HepG2 (cell line): ENCODE measurements at regions not wholly inside any gene's neighbourhood (a gene's known extent, or its start where the extent isn't known, plus 50 kb on each side); places are given as distances from the start of the nearest gene placed in this dataset.

Experiments
- BCL6 ChIP-seq: IDR thresholded peaks from 2 replicates; pipeline ENCODE4 v1.6.1; 2016; ENCODE audit warnings: missing genetic modification reagents, missing compliant biosample characterization
- GZF1 ChIP-seq: sonication (generic); formaldehyde crosslinking; IDR thresholded peaks from 2 replicates; pipeline ENCODE4 v1.5.1; 2020; ENCODE audit warnings: mild to moderate bottlenecking, missing genetic modification reagents
- HNF4A ChIP-seq: sonication (generic); formaldehyde crosslinking; IDR thresholded peaks from 2 replicates; pipeline ENCODE4 v1.4.0; 2020; ENCODE audit warnings: missing genetic modification reagents
- TMF1 ChIP-seq: sonication (generic); formaldehyde crosslinking; IDR thresholded peaks from 2 replicates; pipeline ENCODE4 v1.8.1; 2022; ENCODE audit warnings: low read depth, missing genetic modification reagents
- ZKSCAN5 ChIP-seq: sonication (generic); formaldehyde crosslinking; IDR thresholded peaks from 2 replicates; pipeline ENCODE4 v1.5.1; 2020; ENCODE audit warnings: mild to moderate bottlenecking, missing genetic modification reagents
- ZNF549 ChIP-seq: sonication (generic); formaldehyde crosslinking; IDR thresholded peaks from 2 replicates; pipeline ENCODE4 v1.5.0; 2020; ENCODE audit warnings: missing genetic modification reagents
- ZNF687 ChIP-seq: sonication (generic); formaldehyde crosslinking; IDR thresholded peaks from 2 replicates; pipeline ENCODE4 v1.5.1; 2020; ENCODE audit warnings: mild to moderate bottlenecking, missing genetic modification reagents, moderate library complexity
- ZNF781 ChIP-seq: sonication (generic); formaldehyde crosslinking; IDR thresholded peaks from 2 replicates; pipeline ENCODE4 v1.5.1; 2020; ENCODE audit warnings: borderline replicate concordance, mild to moderate bottlenecking, missing genetic modification reagents; ENCODE audit errors: not compliant biosample characterization
- ZNF790 ChIP-seq: sonication (generic); formaldehyde crosslinking; IDR thresholded peaks from 2 replicates; pipeline ENCODE4 v1.8.0; 2022; ENCODE audit warnings: missing genetic modification reagents, mild to moderate bottlenecking, borderline replicate concordance
- ZNF891 ChIP-seq: sonication (generic); formaldehyde crosslinking; IDR thresholded peaks from 2 replicates; pipeline ENCODE4 v1.5.0; 2020; ENCODE audit warnings: mild to moderate bottlenecking, missing genetic modification reagents
- TF ChIP-seq, protein P1 (sequence below): sonication (generic); formaldehyde crosslinking; IDR thresholded peaks from 2 replicates; pipeline ENCODE4 v1.4.0; 2020; ENCODE audit warnings: low read depth, mild to moderate bottlenecking, missing genetic modification reagents

DNA sequence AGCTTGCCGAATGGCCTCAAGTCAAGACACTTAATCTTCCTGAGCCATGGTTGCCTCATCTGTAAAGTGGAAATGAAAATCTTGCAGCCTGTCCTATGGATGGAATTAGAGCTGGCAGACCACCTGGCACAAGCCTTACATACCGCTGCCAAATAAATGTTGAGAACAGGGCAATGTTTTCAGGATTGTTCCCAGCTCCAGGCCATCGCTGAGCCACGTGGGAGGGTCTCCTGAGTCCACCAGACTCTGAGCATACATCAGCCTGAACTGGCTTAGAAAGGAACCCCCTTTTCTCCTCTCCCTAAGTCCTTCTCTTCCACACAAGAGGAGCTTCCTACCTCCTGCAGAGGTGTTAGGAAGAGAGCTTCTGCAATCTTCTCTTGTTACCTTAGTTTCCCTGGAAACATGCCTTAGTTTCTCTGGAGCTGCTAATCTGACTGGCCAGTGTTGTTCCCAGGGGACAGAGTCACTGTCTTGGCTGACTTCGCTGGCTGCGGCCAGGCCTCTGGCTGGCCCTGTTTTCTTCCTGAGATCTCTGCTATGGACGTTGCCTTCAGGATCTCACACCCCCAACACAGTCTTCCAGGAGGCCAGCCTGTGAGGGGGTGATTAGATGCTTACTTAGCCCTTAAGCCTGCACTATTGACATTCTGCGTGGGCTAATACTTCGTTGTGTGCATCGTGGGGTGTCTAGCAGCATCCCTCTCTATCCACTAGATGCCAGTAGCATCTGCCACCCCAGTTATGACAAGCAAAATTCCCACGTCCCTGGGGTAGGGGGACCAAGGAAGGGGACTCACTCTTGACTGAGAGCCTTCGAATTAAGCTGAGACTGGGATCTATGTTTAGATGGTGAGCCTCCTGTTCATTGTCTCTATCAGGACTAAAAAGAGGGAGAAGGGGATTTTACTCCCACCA is 62.2 kb downstream of the BOD1 start (continued):
- TF ChIP-seq, protein P1, sequence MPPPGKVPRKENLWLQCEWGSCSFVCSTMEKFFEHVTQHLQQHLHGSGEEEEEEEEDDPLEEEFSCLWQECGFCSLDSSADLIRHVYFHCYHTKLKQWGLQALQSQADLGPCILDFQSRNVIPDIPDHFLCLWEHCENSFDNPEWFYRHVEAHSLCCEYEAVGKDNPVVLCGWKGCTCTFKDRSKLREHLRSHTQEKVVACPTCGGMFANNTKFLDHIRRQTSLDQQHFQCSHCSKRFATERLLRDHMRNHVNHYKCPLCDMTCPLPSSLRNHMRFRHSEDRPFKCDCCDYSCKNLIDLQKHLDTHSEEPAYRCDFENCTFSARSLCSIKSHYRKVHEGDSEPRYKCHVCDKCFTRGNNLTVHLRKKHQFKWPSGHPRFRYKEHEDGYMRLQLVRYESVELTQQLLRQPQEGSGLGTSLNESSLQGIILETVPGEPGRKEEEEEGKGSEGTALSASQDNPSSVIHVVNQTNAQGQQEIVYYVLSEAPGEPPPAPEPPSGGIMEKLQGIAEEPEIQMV (CRISPR knock-in tag) = no peak
- TF ChIP-seq HNF4A (no peak), ZNF781 (CRISPR knock-in tag) (no peak), TMF1 (CRISPR knock-in tag) (no peak), ZNF687 (CRISPR knock-in tag) (no peak), ZNF790 (CRISPR knock-in tag) (no peak), ZNF549 (CRISPR knock-in tag) (no peak), BCL6 (CRISPR knock-in tag) (no peak), ZKSCAN5 (CRISPR knock-in tag) (no peak), GZF1 (CRISPR knock-in tag) (no peak), ZNF891 (CRISPR knock-in tag) (no peak)
- TF ChIP-seq, all 625 proteins: peak for 0
